Inferior parietal cortex (tissue), 1 donor: ENCODE measurements at regions not wholly inside any gene's neighbourhood (a gene's known extent, or its start where the extent isn't known, plus 50 kb on each side); places are given as distances from the start of the nearest gene placed in this dataset.

Experiments used
- DNase-seq: peaks from one replicate; pipeline ENCODE4 v3.0.0-alpha.2; 2016; ENCODE audit errors: extremely low spot score

DNA sequence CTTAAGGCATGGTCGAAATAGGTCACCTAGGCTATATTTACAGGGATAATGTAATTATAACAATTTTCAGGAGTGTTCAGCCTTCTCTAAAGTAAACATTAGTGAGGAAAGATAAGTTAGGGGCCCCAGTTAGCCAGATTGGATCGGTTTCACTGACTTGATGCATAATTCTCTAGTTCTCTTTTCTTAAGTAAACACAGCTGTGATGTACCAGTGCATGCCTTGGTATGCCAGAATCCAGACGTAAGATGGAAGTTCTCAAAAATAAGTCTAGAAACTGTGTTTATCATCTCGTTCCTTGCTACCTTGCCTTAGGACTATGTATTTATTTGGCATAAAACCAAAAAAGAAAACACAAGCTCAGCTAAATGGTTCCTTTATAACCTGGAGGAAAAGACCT lies 442.2 kb upstream of the CLINT1 start:
- no peak for DNase-seq

DNA sequence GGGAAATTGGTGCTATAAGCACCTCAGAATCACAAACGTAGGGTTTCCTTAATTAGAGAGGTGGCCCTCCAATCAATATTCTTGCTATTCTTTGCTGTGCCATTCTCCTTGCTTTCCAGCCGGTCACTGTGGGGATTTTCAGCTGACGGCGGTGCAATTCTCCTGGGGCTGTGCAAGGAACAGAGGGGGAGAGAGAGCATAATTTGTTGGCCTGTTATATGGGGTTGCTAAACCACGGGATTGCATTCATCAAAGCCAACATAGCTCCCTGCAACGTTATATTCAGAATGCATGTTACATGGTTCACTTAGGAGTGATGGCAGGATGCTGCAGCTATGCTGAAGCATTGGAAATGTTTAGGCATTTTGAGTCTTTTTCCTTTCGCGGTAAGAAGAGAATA lies 441.3 kb upstream of the CLINT1 start:
- DNase-seq = no peak

DNA sequence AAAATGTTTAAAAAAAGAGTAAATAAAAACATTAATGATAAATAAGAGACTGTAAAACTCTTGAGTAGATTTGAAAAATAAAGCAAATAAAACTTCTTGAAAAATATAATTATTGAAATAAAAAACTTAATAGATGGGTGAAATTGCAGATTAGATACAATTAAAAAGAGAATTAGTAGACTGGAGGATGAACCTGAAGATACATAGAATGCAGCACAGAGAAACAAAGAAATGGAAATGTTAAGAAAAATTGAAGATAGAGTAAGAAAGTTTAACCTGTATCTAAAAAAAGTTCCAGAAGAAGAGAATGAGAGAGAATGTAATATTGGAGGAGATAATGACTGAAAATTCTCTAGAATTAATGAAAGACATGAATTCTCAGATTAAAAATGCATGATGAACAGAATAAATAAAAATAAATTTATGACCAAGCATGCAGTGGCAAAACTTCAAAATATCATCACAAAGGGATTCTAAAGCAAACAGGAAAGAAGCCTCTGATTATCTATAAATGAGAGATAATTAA lies 438.1 kb upstream of the CLINT1 start:
- no peak for DNase-seq

DNA sequence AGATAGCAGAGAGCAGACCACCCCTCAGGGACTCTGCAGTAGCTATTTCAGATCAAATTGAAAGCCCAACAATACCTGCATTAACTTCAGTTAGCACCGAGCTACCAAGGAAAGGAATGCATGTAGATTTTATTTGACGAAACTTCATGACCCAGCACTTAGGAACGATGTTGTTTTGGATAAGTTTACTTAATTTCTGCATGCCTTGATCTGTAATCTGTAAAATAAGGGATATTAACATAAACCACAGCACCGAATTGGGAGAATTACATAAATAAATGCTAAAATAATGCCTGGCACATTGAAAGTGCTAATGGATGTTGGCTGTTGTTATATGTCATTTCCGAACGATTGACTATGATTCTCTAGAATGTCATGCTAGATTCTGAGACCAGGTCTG lies 435.8 kb upstream of the CLINT1 start:
- no peak for DNase-seq

DNA sequence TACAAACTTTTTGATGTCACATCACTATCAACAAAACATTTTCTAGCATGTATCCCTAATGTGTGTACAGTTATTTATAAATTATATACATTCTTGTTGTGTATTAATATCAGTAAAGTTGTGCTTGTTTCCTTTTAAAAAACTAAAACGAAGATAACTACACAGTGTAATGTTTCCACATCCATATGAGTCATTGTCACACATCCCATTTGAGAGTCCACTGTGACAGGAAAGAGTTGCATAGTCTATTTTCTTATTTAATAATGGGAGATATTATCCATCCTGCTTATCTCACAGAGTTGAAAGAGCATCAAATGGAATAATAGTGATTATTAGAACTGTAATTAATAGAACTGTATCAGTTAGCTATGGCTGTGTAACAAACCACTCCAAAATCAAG lies 434.0 kb upstream of the CLINT1 start:
- no peak for DNase-seq

DNA sequence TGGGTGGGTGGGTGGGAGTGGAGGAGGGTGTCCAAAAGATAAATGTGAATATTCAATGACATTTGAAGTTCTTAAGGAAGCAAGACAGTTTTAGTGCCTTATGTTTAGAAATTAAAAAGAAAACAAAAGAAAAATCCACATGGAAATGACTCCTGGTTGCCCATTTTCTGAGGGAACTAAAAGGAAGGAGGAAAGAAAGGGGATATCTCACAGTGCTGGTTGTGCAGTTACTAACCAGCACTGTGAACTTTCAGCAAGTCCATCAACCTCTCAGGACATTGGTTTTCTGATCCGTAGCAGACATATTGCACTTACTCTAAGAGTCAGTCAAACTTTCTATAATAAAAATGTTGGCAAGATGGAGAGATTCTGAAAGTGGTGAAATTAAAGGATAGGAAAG lies 431.0 kb upstream of the CLINT1 start:
- DNase-seq = no peak

DNA sequence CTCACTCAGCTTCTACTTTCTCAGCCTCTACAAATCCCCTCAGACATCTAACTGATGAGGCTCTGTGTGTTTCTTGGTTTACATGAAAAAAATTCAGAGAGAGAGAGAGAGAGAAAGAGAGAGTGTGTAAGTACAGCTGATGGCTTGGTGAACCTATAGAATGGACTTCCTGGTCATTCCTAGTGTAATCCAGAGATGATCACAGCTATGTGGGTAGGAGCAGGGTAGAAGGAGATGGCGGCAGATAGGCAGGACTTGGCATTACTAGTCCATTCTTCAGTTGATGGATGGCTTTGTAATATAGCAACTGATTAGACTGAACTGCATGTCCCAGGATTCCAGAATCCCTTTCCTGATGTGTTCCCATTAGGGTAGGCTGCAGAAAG lies 429.3 kb upstream of the CLINT1 start:
- no peak for DNase-seq

DNA sequence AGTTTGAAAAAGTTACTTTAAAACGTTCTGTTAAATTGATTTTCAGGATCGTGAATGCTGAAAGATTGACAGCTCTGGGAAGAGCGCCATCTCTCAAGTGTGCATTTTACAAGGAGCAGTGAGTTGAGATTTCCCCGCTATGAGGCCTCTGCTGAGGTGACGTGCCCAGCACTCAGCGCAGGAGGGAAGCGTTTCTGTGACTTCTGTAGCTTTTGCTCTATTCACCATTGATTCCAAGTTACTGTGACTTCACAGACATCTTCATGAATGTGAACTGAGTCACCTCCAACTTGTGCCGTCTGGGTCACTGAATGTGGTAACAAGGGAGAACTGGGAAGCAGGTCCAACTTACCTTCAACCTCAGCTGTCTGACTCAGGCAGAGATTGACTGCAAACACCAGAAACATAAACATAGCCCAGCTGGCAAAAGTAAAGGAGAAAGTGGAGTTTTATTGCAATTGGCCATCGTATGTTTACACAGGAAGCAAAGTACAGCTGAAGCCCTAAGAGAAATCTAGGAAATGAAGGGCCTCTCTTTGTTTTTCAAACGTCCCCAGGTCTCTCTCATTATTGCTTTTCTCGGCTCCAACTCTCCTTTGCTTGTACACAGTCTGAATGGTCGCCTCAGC lies 428.8 kb upstream of the CLINT1 start:
- no peak for DNase-seq

DNA sequence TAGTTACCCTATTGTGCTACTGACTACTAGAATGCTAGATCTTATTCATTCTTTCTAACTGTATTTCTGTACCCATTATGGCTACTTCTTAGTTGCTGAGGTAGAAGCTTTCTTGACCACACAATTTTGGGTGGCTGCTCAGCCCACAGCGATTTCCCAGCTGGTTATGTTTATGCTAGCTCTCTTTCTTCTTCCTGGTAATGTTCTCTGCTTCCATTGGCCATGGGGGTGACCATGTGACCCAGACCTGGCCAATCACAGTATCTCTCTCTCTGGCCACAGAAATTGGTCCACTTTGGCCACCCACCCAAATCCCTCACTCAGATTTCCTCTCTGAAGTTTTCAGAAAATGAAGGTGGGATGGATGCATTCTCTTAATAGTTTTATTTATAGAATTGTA lies 427.9 kb upstream of the CLINT1 start:
- no peak for DNase-seq

DNA sequence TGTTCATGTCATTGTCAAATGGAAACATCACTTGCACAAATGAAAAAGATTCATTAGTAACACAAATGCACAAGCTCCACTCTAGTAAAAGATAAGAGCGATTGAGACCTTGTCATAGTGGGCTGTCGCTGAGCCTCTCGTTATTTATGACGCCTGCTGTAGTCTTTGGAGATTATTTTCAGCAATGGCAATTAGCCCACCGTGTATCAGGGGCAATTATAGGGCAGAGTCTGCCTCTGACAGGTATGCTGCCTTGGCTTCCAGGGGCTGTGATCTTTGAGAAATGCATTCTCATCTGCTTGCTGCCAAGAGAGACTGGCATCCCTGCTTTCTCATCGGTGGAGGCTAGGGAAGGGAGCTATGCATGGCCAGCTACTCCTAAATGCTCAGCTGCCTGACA lies 426.8 kb upstream of the CLINT1 start:
- DNase-seq = no peak

DNA sequence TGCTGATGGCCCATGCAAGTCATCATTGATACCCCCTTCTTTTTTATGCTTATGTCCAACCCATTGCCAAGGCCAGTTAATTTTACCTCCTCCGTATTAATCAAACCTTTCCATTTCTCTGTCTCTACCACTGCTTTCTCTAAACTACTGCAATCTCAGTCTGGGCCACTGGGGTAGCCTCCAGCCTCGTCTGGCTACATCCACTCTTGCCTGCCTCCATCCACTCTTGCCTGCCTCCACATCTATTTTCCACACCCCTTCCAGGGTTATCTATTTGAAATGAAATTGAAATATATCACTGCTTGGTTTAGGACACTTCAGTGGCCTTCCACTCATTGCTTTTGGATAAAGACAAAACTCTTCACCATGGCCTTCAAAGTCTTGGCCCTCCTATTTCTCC lies 425.3 kb upstream of the CLINT1 start:
- no peak for DNase-seq

DNA sequence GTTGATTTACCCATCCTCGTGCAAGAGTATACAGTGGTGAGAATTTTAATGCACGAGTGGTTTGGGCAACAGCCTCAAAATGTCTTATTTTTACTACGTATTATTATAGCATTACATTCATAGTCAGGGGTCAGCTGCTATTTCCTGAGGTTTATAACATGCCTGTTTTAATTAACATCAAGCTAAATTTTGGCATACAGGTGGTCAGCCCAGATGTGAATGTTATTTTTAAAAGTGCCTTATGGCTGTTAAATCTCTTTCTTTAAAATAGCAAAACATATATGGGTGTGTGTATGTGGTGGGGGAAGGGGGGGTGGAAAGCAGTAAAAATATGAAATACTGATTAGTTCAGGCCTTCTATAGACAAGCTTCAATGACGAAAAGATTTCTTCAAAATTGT lies 424.5 kb upstream of the CLINT1 start:
- DNase-seq = no peak

GRCh38 chr5:158278216-158278925 lies 419.4 kb upstream of the CLINT1 start:
- no peak for DNase-seq

DNA sequence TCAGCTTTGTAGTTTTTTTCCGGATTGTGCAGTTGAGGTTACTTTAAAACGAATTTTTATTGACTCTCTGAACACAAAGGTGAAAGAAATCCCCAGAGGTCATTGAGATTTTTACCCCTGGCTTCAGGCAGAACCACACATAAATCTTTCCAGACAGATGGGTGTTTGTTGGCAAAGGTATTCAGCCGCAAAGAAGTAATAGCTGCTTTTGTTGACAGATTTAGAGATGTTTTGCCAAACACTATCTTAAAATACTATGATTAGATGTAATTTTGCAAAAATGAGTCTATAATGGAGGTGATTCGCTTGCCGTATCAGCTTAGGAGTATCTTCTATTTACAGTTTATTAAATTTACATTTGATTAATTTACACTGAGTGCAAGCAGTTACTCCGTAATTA lies 418.3 kb upstream of the CLINT1 start:
- no peak for DNase-seq

- no peak for DNase-seq
Measured at GRCh38 chr5:158276692-158277091, 417.7 kb upstream of the CLINT1 start.

DNA sequence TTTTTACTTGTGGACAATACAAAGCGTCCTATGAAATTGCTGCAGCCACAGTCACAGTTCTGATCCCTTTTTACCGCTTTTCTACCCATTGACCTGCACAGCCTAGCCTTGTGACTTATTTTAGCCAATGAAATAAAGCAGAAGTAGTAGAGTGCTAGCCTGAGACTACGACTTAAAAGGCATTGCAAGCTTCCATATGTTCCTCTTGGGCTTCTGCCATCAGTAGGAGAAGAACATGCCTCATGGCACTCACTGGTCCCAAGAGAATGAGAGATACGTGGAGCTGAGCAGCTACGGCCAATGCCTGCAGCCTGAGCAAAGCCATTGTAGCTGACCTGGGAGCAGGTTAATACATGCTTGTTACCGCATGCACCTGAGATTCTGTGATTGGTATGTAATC lies 416.6 kb upstream of the CLINT1 start:
- no peak for DNase-seq

- DNase-seq = no peak
Measured at GRCh38 chr5:158273035-158273434, 414.1 kb upstream of the CLINT1 start.

DNA sequence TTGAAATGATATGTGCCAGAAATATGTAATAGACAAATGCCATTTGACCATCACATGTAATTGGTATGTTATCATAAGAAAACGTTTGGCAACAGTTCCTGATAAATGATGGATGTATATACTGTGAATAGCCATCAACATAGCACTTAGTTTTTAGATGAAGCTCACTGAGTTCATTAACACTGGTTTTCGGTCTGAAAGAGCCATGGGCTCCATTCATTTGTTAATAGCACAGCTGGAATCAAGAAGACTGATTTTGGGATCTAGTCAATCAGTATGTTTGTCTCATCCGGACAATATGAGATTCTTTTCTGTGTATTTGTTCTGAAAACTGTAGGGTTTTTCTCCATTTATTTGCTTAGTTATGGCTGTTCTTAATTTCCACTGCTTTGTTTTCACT lies 413.5 kb upstream of the CLINT1 start:
- no peak for DNase-seq

DNA sequence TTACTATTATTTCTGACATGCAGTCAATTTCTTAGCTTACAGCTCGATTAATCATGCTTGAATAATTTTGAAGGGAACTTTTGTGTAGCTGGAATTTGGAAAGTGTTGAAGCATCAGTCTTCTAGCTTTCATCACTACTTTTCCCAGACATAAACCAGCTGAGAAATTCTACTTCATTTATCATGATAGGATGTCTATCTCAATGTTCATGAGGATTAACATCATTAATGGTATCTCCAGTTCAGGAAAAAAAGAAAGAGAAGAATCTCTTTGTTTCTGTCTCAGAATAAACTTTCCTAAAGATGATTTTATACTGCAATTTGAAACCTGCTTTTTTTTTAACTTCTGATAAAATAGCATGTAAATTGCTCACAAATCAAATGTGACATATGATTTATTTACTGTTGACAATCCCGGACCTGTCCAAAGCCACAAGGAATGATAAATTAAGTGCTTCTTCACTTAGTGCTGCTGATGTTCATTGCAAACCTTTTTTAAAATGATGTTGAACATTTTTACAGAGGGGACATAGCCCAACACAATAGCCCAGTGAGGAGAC lies 412.1 kb upstream of the CLINT1 start:
- no peak for DNase-seq

DNA sequence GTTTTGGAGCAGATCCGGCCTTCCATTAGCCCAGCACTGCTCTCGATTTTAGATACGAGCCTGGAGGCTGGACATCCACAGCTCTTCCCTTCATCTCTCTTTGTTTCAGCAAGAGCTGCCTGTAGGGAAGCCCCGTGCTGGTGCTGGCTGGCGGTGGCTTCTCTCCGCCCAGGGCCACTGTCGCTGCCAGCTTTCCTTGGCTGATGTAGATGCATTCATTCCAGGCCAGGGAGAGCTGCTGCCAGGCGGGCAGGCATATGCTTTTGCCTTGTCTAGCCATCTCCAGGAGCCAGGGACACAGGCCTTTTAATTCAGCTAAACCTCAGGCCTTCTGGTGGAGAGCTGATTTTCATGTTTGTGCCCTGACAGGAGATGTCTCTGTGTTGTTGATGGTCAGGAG lies 409.3 kb upstream of the CLINT1 start:
- DNase-seq = no peak

DNA sequence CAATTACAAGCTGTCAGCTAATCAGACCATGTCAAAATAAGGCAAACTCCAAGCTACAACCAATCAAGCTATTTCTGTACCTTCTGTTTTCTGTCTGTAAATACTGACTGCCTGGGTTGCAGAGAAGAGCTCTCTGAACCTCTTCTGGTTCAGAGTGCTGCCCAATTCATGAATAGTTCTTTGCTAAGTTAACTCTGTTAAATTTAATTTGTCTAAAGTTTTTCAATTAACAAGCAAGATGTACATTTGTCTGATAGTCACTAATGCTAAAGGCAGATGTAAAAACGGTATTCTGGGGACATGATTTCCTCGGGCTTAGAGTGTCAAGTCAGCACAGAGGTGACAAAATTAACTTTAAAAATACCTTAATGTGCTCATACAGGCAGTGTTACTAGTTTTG lies 408.3 kb upstream of the CLINT1 start:
- no peak for DNase-seq

DNA sequence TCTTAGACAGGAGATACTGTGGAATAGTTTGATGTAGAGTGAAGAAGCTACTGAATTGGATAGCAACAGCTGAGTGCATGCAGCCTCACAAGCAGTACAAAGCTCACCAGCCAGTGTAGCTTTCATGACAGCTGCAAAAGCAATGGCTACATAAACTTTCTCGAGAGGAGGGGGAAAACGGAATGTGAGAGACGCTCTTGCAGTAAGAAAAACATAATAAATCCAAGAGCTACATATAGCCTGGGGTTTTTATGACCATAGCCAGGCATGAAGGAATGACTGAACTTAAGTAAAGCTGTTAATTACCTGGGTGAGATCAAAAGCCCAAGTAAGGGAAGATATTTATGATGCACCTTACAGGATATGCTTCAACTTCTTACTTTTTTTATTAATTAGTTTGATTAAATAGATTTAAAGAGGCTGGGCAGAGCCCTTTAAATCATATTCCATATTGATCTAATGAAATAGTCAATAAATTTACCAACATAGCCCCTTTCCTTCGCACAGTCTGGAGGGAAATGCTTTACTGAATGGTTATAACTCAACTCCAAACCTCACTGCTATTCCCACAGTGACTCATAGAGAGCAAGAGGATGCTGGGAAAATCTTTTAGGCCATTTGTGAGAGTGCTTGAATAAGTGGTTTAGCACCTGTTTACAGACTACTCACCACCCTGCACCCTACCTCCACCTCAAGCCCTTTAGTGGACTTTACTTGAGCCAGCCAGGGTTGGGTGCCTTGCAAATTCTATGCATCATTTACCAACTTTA lies 407.2 kb upstream of the CLINT1 start:
- DNase-seq = no peak

DNA sequence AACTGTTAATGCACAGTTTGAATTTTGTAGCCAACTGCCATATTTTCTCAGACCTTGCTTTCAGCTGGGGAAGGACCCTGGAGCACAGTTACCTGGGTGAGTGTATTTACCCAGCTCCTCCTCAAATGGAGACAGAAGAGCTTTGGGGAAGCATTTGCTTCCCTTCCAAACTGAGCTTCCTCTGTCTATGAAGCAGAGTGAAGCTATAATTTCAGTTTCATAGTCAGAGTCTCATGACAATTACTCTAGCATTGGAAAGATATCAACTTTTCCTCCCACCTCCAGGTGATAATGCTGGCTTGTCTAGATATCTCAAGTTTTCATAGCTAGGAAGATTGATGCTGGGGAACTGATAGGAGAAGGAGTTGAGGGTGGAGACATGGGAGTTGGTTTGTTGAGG lies 406.4 kb upstream of the CLINT1 start:
- no peak for DNase-seq
